Mesodermal cell (in vitro differentiated cells): ENCODE measurements at regions not wholly inside any gene's neighbourhood (a gene's known extent, or its start where the extent isn't known, plus 50 kb on each side); places are given as distances from the start of the nearest gene placed in this dataset.

Experiments used
- H3K27ac ChIP-seq: 2 replicates; pipeline ENCODE4 v1.7.0; 2013; ENCODE audit warnings: mild to moderate bottlenecking, low read depth, low read length, moderate library complexity; ENCODE audit not compliant: severe bottlenecking
- H3K36me3 ChIP-seq: 2 replicates; pipeline ENCODE4 v1.7.1; 2013; ENCODE audit warnings: mild to moderate bottlenecking, low read length, moderate library complexity; ENCODE audit not compliant: control insufficient read depth, insufficient read depth
- H3K4me1 ChIP-seq: one replicate; pipeline ENCODE4 v1.7.1; 2013; ENCODE audit warnings: mild to moderate bottlenecking, low read length; ENCODE audit not compliant: insufficient read depth, control insufficient read depth, poor library complexity, severe bottlenecking
- H3K4me3 ChIP-seq: 2 replicates; pipeline ENCODE4 v1.7.0; 2013; ENCODE audit warnings: low read length, control low read depth, mild to moderate bottlenecking; ENCODE audit not compliant: insufficient read depth, poor library complexity, severe bottlenecking; ENCODE audit errors: extremely low read depth
- H3K9me3 ChIP-seq: 2 replicates; pipeline ENCODE4 v1.7.1; 2013; ENCODE audit warnings: mild to moderate bottlenecking, low read length, moderate library complexity; ENCODE audit not compliant: control insufficient read depth
- WGBS, 2 experiments: methylation state at CpG; one replicate each; pipeline ENCODE4 v1.1.5; 2013; ENCODE audit warnings: missing lambda C conversion rate in 2 of 2; ENCODE audit not compliant: insufficient coverage in 2 of 2; 5-methylcytosine and 5-hydroxymethylcytosine counted together

GRCh38 chr16:62717026-62717425 is 680.8 kb upstream of the CDH8 start:
- 100% methylated on average over 1 of the region's 2 CpGs; no CpG with 5 or more reads in 1 of the 2 experiments for WGBS, 2 experiments
- H3K9me3 ChIP-seq = no peaks in the 10 kb centered on the region
- H3K4me1 ChIP-seq = no peaks in the 10 kb centered on the region
- H3K4me3 ChIP-seq = no peak overlapping the region
- H3K36me3 ChIP-seq = no peaks in the 10 kb centered on the region
- H3K27ac ChIP-seq = no peak overlapping the region

GRCh38 chr16:62715701-62716100 is 679.5 kb upstream of the CDH8 start:
- WGBS, 2 experiments = no CpG with 5 or more reads among the region's 1 CpG
- H3K27ac ChIP-seq = no peak overlapping the region
- no peaks in the 10 kb centered on the region for H3K36me3 ChIP-seq
- no peak overlapping the region for H3K4me3 ChIP-seq
- H3K9me3 ChIP-seq = no peaks in the 10 kb centered on the region
- H3K4me1 ChIP-seq = no peaks in the 10 kb centered on the region

- Histone ChIP-seq H3K4me3 (no peak overlapping the region), H3K9me3 (no peaks in the 10 kb centered on the region), H3K27ac (no peak overlapping the region), H3K36me3 (no peaks in the 10 kb centered on the region), H3K4me1 (no peaks in the 10 kb centered on the region)
- no CpG with 5 or more reads among the region's 1 CpG for WGBS, 2 experiments
These were observed 676.3 kb upstream of the CDH8 start for GRCh38 chr16:62712566-62712965.

GRCh38 chr16:62711797-62712196 is 675.6 kb upstream of the CDH8 start:
- Histone ChIP-seq H3K36me3 (no peaks in the 10 kb centered on the region), H3K9me3 (no peaks in the 10 kb centered on the region), H3K4me1 (no peaks in the 10 kb centered on the region), H3K27ac (no peak overlapping the region), H3K4me3 (no peak overlapping the region)
- WGBS, 2 experiments = 87 to 97% methylated on average over 6 of the region's 8 CpGs

- Histone ChIP-seq H3K4me1 (no peaks in the 10 kb centered on the region), H3K9me3 (no peaks in the 10 kb centered on the region), H3K27ac (no peak overlapping the region), H3K4me3 (no peak overlapping the region), H3K36me3 (no peaks in the 10 kb centered on the region)
- WGBS, 2 experiments = 97 to 100% methylated on average over 4 to 6 of the region's 8 CpGs
These were observed 673.6 kb upstream of the CDH8 start for GRCh38 chr16:62709794-62710193.

- no CpG with 5 or more reads among the region's 3 CpGs for WGBS, 2 experiments
- Histone ChIP-seq H3K36me3 (no peaks in the 10 kb centered on the region), H3K4me3 (no peak overlapping the region), H3K9me3 (no peaks in the 10 kb centered on the region), H3K4me1 (no peaks in the 10 kb centered on the region), H3K27ac (no peak overlapping the region)
These were observed 665.2 kb upstream of the CDH8 start for GRCh38 chr16:62701426-62701825.

GRCh38 chr16:62700426-62701294 is 664.4 kb upstream of the CDH8 start:
- no peaks in the 10 kb centered on the region for H3K9me3 ChIP-seq
- no peaks in the 10 kb centered on the region for H3K4me1 ChIP-seq
- H3K4me3 ChIP-seq = no peak overlapping the region
- no CpG with 5 or more reads among the region's 5 CpGs for WGBS, 2 experiments
- H3K27ac ChIP-seq = no peak overlapping the region
- no peaks in the 10 kb centered on the region for H3K36me3 ChIP-seq

- Histone ChIP-seq H3K36me3 (no peaks in the 10 kb centered on the region), H3K4me3 (no peak overlapping the region), H3K4me1 (no peaks in the 10 kb centered on the region), H3K9me3 (peaks cover 10% of the 10 kb centered on the region), H3K27ac (no peak overlapping the region)
- no CpG with 5 or more reads among the region's 1 CpG for WGBS, 2 experiments
These were observed 656.4 kb upstream of the CDH8 start for GRCh38 chr16:62692685-62693084.

- H3K4me1 ChIP-seq = no peaks in the 10 kb centered on the region
- no peak overlapping the region for H3K27ac ChIP-seq
- peaks cover 20% of the 10 kb centered on the region for H3K9me3 ChIP-seq
- no peak overlapping the region for H3K4me3 ChIP-seq
- no peaks in the 10 kb centered on the region for H3K36me3 ChIP-seq
- WGBS, 2 experiments = no CpG with 5 or more reads among the region's 1 CpG
These were observed 645.6 kb upstream of the CDH8 start for GRCh38 chr16:62681819-62682218.

GRCh38 chr16:62678796-62679195 is 642.6 kb upstream of the CDH8 start:
- Histone ChIP-seq H3K4me1 (no peaks in the 10 kb centered on the region), H3K4me3 (no peak overlapping the region), H3K36me3 (no peaks in the 10 kb centered on the region), H3K9me3 (peaks cover 22% of the 10 kb centered on the region), H3K27ac (no peak overlapping the region)
- WGBS, 2 experiments = 73 to 85% methylated on average over 2 of the region's 4 CpGs

GRCh38 chr16:62676306-62676705 is 640.1 kb upstream of the CDH8 start:
- WGBS, 2 experiments = 88 to 92% methylated on average over 2 to 4 of the region's 4 CpGs
- no peak overlapping the region for H3K27ac ChIP-seq
- no peak overlapping the region for H3K4me3 ChIP-seq
- H3K9me3 ChIP-seq = peaks cover 20% of the 10 kb centered on the region
- no peaks in the 10 kb centered on the region for H3K36me3 ChIP-seq
- H3K4me1 ChIP-seq = no peaks in the 10 kb centered on the region
